PFSK-1 (cell line): ENCODE measurements at regions not wholly inside any gene's neighbourhood (a gene's known extent, or its start where the extent isn't known, plus 50 kb on each side); places are given as distances from the start of the nearest gene placed in this dataset.

Experiments used
- FOXP2 ChIP-seq: optimal IDR thresholded peaks from 2 replicates; pipeline ENCODE3; 2011; ENCODE audit warnings: borderline replicate concordance, control low read depth, inconsistent platforms; ENCODE audit not compliant: insufficient read depth; ENCODE audit errors: extremely low read length, extremely low read depth
- POLR2AphosphoS5 ChIP-seq: IDR thresholded peaks from 2 replicates; pipeline ENCODE4 v1.6.1; 2012; ENCODE audit warnings: low read depth, mild to moderate bottlenecking, control low read depth, low read length, moderate library complexity
- SIN3A ChIP-seq: IDR thresholded peaks from 2 replicates; pipeline ENCODE4 v1.6.1; 2012; ENCODE audit warnings: mild to moderate bottlenecking, low read length, moderate library complexity, borderline replicate concordance; ENCODE audit not compliant: insufficient read depth
- TAF1 ChIP-seq: IDR thresholded peaks from 2 replicates; pipeline ENCODE4 v1.6.1; 2012; ENCODE audit warnings: low read length, control low read depth, borderline replicate concordance; ENCODE audit not compliant: insufficient read depth
- TF ChIP-seq, protein P1 (sequence below), 2 experiments: IDR thresholded peaks; 2 replicates each; pipeline versions ENCODE4 v1.6.1 to v1.8.0; 2011 to 2012; ENCODE audit warnings: low read depth in 2 of 2, low read length in 2 of 2, control low read depth in 1 of 2, inconsistent platforms in 1 of 2, mild to moderate bottlenecking in 1 of 2, moderate library complexity in 1 of 2; ENCODE audit not compliant: insufficient read depth in 1 of 2

DNA sequence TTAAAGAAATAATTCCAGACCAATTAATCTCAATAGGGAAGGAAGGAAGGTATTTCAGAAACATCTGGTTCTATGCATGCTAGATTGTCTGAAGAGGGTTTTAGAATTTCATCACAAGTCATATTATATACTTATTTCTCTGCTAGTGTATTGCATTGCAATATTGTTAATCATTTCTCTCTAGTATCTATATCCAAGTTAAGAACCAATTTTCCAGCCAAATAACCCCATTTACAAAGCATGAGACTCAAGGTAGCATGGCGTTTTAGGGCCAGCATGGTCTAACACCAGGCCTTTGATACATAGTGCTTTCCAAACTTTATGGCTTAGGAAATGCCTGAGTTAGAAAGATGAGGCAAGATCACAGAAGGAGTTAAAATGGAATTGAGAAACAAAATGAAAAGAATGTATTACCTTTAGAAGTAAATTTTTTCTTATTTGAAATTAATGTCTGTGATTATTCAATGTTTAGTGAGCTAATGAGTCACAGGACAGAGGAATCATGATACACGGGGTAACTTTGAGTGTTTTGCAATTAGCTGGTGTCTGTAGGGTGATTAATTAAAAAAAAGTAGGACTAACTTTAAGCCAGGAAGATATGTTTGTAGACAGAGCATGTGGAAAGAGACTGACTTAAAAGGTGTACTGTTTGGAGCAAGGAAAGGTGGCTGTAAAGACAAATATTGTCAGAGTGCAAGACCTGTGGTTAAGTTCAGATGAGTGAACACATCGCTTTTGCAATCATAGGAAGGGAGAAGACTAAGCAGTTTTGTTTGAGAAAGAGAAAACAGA is 1006.2 kb upstream of the CITED2 start:
- TF ChIP-seq SIN3A (no peak), FOXP2 (no peak), POLR2AphosphoS5 (no peak), TAF1 (no peak)
- TF ChIP-seq, protein P1, sequence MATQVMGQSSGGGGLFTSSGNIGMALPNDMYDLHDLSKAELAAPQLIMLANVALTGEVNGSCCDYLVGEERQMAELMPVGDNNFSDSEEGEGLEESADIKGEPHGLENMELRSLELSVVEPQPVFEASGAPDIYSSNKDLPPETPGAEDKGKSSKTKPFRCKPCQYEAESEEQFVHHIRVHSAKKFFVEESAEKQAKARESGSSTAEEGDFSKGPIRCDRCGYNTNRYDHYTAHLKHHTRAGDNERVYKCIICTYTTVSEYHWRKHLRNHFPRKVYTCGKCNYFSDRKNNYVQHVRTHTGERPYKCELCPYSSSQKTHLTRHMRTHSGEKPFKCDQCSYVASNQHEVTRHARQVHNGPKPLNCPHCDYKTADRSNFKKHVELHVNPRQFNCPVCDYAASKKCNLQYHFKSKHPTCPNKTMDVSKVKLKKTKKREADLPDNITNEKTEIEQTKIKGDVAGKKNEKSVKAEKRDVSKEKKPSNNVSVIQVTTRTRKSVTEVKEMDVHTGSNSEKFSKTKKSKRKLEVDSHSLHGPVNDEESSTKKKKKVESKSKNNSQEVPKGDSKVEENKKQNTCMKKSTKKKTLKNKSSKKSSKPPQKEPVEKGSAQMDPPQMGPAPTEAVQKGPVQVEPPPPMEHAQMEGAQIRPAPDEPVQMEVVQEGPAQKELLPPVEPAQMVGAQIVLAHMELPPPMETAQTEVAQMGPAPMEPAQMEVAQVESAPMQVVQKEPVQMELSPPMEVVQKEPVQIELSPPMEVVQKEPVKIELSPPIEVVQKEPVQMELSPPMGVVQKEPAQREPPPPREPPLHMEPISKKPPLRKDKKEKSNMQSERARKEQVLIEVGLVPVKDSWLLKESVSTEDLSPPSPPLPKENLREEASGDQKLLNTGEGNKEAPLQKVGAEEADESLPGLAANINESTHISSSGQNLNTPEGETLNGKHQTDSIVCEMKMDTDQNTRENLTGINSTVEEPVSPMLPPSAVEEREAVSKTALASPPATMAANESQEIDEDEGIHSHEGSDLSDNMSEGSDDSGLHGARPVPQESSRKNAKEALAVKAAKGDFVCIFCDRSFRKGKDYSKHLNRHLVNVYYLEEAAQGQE (IDR thresholded peaks at IDR 0.05; ENCODE audit: insufficient read depth in 1 of 2, low read depth in 2 of 2, low read length in 2 of 2): no peak

DNA sequence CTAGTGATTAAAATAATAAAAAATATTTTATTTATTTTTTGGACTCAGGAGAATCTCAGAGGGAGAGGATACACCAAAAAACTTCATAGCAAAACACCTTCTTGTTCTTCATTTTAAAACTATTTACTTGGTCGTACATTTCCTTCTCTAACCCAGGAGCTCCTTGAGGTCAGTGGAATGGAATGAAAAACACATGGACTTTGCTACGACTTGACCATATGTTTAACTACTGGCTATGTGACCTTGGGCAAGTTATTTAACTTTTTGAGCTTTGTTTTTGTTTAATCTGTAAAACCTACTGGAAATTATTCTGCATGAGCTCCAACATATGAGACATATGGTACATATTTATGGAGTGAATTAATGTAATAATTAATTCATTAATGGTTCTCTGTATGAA is 1005.5 kb upstream of the CITED2 start:
- TF ChIP-seq TAF1 (no peak), SIN3A (no peak), POLR2AphosphoS5 (no peak), FOXP2 (no peak)
- TF ChIP-seq, protein P1 (IDR thresholded peaks at IDR 0.05; ENCODE audit: insufficient read depth in 1 of 2, low read depth in 2 of 2, low read length in 2 of 2): no peak

DNA sequence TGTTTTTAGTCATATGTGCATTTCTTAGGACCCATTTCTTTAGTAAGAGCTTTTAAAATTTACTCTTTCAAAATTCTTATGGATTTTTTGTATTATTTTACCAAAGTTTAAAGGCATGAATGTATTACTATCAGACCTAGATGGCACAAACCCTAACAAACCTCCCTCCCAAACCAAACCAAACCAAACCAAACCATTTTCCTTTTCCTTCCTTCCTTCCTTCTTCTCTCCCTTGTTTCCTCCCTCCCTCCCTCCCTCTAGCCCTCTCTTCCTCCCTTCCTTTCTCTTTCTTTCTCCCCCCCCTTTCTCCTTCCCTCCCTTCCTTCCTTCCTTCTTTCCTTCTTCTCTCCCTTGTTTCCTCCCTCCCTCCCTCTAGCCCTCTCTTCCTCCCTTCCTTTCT is 1001.8 kb upstream of the CITED2 start:
- no peak for TF ChIP-seq POLR2AphosphoS5
- TF ChIP-seq, protein P1 (IDR thresholded peaks at IDR 0.05; ENCODE audit: insufficient read depth in 1 of 2, low read depth in 2 of 2, low read length in 2 of 2): no peak
- TF ChIP-seq SIN3A: no peak
- TF ChIP-seq TAF1: no peak
- TF ChIP-seq FOXP2: no peak

DNA sequence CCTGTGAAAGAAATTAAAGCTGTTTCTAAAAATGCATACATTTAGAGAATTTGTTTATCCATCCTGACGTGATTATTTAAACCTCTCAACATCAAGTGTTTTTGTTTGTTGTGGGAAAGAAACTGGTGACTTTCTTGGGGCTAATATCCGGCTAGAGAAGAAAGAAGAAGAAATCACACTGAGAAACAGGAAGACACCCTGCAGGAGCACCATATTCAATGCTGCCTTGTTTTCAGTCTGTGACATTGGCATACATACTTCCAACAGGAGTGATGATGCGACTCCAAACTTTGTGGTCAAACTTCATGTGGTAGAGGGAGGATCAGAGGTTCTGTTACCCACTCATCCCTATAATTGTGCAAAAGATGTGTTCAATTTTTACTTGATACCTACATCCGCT is 997.6 kb upstream of the CITED2 start:
- TF ChIP-seq FOXP2 (no peak), POLR2AphosphoS5 (no peak), TAF1 (no peak), SIN3A (no peak)
- TF ChIP-seq, protein P1 (IDR thresholded peaks at IDR 0.05; ENCODE audit: insufficient read depth in 1 of 2, low read depth in 2 of 2, low read length in 2 of 2): no peak
